Nephron progenitor cell (in vitro differentiated cells): ENCODE measurements at regions not wholly inside any gene's neighbourhood (a gene's known extent, or its start where the extent isn't known, plus 50 kb on each side); places are given as distances from the start of the nearest gene placed in this dataset.

ENCODE experiments used
- DNase-seq: peaks from one replicate; pipeline ENCODE4 v3.0.0; 2021
- H3K27ac Mint-ChIP-seq: 2 replicates; pipeline ENCODE4 v1.8.0; 2021; ENCODE audit warnings: mild to moderate bottlenecking, moderate library complexity, mixed read lengths
- H3K27me3 Mint-ChIP-seq: 2 replicates; pipeline ENCODE4 v1.8.0; 2021; ENCODE audit warnings: mild to moderate bottlenecking, low read depth, mixed read lengths; ENCODE audit not compliant: poor library complexity
- H3K36me3 Mint-ChIP-seq: 2 replicates; pipeline ENCODE4 v1.8.0; 2021; ENCODE audit warnings: low read depth, mixed read lengths
- H3K4me1 Mint-ChIP-seq: 2 replicates; pipeline ENCODE4 v1.8.0; 2021; ENCODE audit warnings: mixed read lengths
- H3K4me3 Mint-ChIP-seq: 2 replicates; pipeline ENCODE4 v1.8.0; 2021; ENCODE audit warnings: mild to moderate bottlenecking, moderate library complexity, mixed read lengths
- H3K9me3 Mint-ChIP-seq: 2 replicates; pipeline ENCODE4 v1.8.0; 2021; ENCODE audit warnings: mild to moderate bottlenecking, moderate library complexity, mixed read lengths
- TF ChIP-seq, protein P1 (sequence below): fragments of 200-600 bp; sonication (generic); IDR thresholded peaks from 2 replicates; pipeline ENCODE4 v1.5.0; 2021; ENCODE audit warnings: antibody characterized with exemption

DNA sequence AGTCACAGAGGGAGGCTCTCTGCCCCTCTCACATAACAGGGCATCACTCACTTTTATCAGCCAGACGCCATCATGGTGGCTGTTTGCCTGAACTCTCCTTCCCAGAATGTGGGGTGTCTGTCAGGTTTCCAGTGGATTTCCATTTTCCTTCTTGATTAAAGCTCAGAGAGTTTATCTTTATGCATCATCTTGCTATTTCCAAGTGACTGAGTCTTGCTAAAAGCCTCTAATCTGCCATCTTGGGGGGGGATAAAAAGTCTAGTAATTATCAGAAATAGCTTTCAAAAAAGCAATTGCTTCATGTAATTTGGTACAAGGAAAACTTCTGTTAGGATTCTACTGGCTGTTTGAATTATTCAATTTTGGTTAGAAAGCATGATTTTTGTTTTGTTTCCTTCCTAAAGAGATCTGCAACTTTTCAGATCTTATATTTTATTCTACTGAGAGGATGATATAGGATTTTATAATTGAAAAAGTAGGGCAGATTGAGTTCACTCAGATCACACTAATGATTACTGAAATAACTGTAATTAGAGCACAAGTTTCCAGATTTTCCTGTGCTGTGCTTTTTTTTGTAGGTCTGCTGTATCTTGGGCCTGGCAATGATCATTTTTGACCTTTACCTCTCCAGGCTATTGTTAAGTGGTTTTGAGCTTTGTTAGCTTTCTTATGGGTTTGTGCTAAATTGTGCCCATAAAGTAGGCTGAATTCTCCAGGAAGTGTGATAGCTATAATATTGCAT, 661.5 kb downstream of the TLE4 start:
- no peak for DNase-seq
- no peaks in the 10 kb centered on the region for H3K27me3 Mint-ChIP-seq
- H3K4me1 Mint-ChIP-seq = peaks cover 6% of the 10 kb centered on the region
- no peak overlapping the region for H3K27ac Mint-ChIP-seq
- peaks cover 16% of the 10 kb centered on the region for H3K9me3 Mint-ChIP-seq
- TF ChIP-seq, protein P1, sequence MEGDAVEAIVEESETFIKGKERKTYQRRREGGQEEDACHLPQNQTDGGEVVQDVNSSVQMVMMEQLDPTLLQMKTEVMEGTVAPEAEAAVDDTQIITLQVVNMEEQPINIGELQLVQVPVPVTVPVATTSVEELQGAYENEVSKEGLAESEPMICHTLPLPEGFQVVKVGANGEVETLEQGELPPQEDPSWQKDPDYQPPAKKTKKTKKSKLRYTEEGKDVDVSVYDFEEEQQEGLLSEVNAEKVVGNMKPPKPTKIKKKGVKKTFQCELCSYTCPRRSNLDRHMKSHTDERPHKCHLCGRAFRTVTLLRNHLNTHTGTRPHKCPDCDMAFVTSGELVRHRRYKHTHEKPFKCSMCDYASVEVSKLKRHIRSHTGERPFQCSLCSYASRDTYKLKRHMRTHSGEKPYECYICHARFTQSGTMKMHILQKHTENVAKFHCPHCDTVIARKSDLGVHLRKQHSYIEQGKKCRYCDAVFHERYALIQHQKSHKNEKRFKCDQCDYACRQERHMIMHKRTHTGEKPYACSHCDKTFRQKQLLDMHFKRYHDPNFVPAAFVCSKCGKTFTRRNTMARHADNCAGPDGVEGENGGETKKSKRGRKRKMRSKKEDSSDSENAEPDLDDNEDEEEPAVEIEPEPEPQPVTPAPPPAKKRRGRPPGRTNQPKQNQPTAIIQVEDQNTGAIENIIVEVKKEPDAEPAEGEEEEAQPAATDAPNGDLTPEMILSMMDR = no peak
- H3K4me3 Mint-ChIP-seq = no peak overlapping the region
- H3K36me3 Mint-ChIP-seq = no peaks in the 10 kb centered on the region

DNA sequence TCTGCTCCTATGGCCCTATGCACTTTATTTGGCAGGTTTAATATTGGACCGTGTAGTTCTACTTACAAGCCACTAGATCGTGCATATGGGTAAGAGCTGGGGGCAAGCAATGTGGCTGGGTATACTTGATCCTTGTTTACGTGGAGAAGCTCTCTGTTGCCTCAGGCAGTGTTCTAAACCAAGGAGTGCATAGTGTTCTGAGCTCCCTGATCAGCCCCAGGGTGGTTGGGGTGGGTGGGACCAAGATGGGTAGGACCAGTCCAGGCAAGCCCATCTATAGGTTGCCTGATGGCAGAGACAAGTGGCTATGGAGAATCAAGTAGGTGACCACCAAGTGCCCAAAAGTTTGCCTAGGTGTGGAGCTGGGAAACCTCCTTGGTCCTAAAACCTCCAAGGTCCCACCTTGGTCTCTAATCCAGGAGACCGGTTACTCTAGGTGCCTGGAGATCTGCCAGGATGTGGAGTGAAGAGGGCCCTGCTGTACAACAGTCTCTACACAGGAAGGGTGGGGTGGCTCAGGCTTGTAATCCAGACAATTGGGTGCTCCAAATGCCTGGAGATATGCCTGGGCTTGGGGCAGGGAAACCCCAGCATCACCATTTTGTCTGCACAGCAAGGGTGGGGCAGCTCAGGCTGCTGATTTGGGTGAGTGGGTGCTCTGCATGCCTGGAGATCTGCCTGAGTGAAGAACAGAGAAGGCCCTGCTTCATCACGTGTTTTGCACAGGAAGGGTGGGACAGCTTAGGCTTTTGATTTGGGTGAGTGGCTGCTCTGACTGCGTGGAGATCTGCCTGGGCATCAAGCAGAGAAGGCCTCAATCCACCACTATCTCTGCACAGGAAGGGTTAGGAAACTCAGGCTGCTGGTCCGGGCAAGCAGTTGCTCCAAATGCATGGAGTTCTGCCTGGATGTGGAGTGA, 659.8 kb downstream of the TLE4 start:
- Mint-ChIP-seq H3K9me3 (peaks cover 30% of the 10 kb centered on the region), H3K27me3 (no peaks in the 10 kb centered on the region), H3K4me1 (peaks cover 6% of the 10 kb centered on the region), H3K27ac (no peak overlapping the region), H3K36me3 (no peaks in the 10 kb centered on the region), H3K4me3 (no peak overlapping the region)
- DNase-seq = no peak
- TF ChIP-seq, protein P1 = no peak

DNA sequence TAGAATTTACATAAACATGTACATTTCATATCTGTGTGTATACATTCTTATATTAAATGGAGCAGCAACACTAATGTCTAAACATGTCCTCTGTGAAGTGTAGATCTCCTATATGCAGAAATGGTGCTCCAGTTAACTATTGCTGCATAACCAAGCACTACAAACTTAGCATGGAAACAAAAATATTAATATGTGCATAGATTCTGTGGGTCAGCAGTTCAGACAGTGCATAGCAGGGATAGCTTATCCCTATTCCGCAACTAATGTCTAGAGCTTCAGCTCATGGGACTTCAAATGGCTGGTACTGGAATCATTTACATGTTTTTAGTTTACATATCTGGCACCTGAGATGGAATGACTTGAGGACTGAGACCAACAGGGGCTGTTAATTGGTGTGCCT, 652.1 kb downstream of the TLE4 start:
- H3K27me3 Mint-ChIP-seq = no peaks in the 10 kb centered on the region
- H3K4me1 Mint-ChIP-seq = no peaks in the 10 kb centered on the region
- TF ChIP-seq, protein P1 = no peak
- peaks cover 33% of the 10 kb centered on the region for H3K9me3 Mint-ChIP-seq
- DNase-seq = no peak
- no peak overlapping the region for H3K4me3 Mint-ChIP-seq
- no peak overlapping the region for H3K27ac Mint-ChIP-seq
- no peaks in the 10 kb centered on the region for H3K36me3 Mint-ChIP-seq

DNA sequence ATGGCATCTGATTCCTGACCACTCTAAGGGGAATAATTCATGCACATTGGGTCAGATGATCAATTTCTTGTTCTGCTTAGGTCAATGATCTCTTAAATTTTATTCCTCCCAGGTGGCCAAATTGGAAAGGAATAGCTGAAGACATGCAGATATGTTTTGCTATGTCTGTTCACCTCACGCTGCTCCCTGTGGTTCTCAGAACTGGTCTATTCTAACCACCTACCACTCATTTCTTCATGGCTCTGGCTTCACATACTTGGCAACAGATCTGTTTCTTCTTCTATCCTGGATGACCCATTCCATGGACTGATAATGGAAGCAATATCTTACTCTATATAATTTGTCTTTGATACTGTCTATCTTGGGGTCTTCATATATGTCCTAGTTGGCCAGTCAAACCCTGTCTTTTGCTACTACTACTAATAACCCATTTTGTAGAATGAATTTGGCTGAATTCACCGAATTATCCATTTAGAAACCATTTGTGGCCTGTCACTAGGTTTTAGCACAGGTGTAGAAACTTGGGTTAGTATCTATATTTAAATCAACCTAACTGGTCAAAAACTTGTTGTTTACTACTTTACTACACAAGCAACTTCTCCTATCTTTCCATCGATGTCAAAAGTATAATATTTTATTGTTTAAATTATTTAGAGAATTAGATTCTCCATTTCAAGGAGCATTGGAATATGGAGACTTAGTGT, 650.9 kb downstream of the TLE4 start:
- Mint-ChIP-seq H3K27me3 (peaks cover 3% of the 10 kb centered on the region), H3K36me3 (no peaks in the 10 kb centered on the region), H3K4me3 (no peak overlapping the region), H3K27ac (no peak overlapping the region), H3K4me1 (no peaks in the 10 kb centered on the region), H3K9me3 (peaks cover 21% of the 10 kb centered on the region)
- DNase-seq = no peak
- TF ChIP-seq, protein P1 = no peak

DNA sequence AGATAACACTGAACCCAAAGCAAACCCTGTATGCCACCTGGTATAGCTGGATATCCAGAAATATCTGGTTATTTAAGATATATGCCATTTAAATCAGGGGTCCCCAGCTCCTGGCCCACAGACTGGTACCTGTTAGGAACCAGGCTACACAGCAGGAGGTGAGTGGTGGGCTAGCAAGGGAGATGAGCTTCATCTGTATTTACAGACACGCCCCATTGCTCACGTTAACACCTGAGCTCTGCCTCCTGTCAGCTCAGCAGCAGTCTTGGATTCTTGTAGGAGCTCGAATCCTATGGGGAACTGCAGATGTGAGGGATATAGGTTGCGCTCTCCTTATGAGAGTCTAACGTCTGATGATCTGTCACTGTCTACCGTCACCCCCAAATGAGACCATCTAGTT, 646.6 kb downstream of the TLE4 start:
- Mint-ChIP-seq H3K4me3 (no peak overlapping the region), H3K9me3 (no peaks in the 10 kb centered on the region), H3K27me3 (peaks cover 3% of the 10 kb centered on the region), H3K36me3 (no peaks in the 10 kb centered on the region), H3K27ac (no peak overlapping the region), H3K4me1 (no peaks in the 10 kb centered on the region)
- DNase-seq = no peak
- TF ChIP-seq, protein P1 = no peak
